ENCODE measurements at regions not wholly inside any gene's neighbourhood (a gene's known extent, or its start where the extent isn't known, plus 50 kb on each side); places are given as distances from the start of the nearest gene placed in this dataset.

- Mint-ChIP-seq H3K27ac (no peak overlapping the region), H3K4me1 (no peaks in the 10 kb centered on the region), H3K9me3 (ENCODE audit: low read depth) (peaks cover 6% of the 10 kb centered on the region), H3K36me3 (no peaks in the 10 kb centered on the region), H3K4me3 (no peak overlapping the region), H3K27me3 (no peaks in the 10 kb centered on the region)
- CTCF ChIA-PET, result no interaction called here
- DNase-seq, result no peak
- ATAC-seq, result no peak
These were observed 365.1 kb downstream of the FSCB start for GRCh38 chr14:44142006-44142405.

- no peaks in the 10 kb centered on the region for H3K4me1 Mint-ChIP-seq
- no peak overlapping the region for H3K27ac Mint-ChIP-seq
- DNase-seq (no peak), ATAC-seq (no peak)
- H3K9me3 Mint-ChIP-seq (ENCODE audit: low read depth), result peaks cover 3% of the 10 kb centered on the region
- H3K27me3 Mint-ChIP-seq, result no peaks in the 10 kb centered on the region
- H3K4me3 Mint-ChIP-seq, result no peak overlapping the region
- CTCF ChIA-PET, result no interaction called here
- no peaks in the 10 kb centered on the region for H3K36me3 Mint-ChIP-seq
These were observed 371.1 kb downstream of the FSCB start for GRCh38 chr14:44135972-44136371.

GRCh38 chr14:44131861-44132260, 375.2 kb downstream of the FSCB start:
- no peak for ATAC-seq
- Mint-ChIP-seq H3K9me3 (ENCODE audit: low read depth) (no peaks in the 10 kb centered on the region), H3K4me3 (no peak overlapping the region), H3K4me1 (no peaks in the 10 kb centered on the region), H3K27me3 (no peaks in the 10 kb centered on the region), H3K36me3 (no peaks in the 10 kb centered on the region), H3K27ac (no peak overlapping the region)
- CTCF ChIA-PET, result no interaction called here
- no peak for DNase-seq

- no peaks in the 10 kb centered on the region for H3K4me1 Mint-ChIP-seq
- H3K9me3 Mint-ChIP-seq (ENCODE audit: low read depth), result peaks cover 4% of the 10 kb centered on the region
- no peaks in the 10 kb centered on the region for H3K36me3 Mint-ChIP-seq
- H3K4me3 Mint-ChIP-seq, result no peak overlapping the region
- CTCF ChIA-PET, result no interaction called here
- no peak for DNase-seq
- no peak overlapping the region for H3K27ac Mint-ChIP-seq
- no peak for ATAC-seq
- H3K27me3 Mint-ChIP-seq, result no peaks in the 10 kb centered on the region
These were observed 393.0 kb downstream of the FSCB start for GRCh38 chr14:44113769-44114730.

- Mint-ChIP-seq H3K9me3 (ENCODE audit: low read depth) (peaks cover 4% of the 10 kb centered on the region), H3K36me3 (no peaks in the 10 kb centered on the region), H3K4me3 (no peak overlapping the region), H3K27me3 (no peaks in the 10 kb centered on the region), H3K4me1 (no peaks in the 10 kb centered on the region), H3K27ac (no peak overlapping the region)
- ATAC-seq (no peak), DNase-seq (no peak)
- CTCF ChIA-PET, result no interaction called here
These were observed 394.2 kb downstream of the FSCB start for GRCh38 chr14:44112774-44113460.

GRCh38 chr14:44109036-44109435, 398.0 kb downstream of the FSCB start:
- no peaks in the 10 kb centered on the region for H3K27me3 Mint-ChIP-seq
- CTCF ChIA-PET, result no interaction called here
- ATAC-seq (no peak), DNase-seq (no peak)
- H3K4me1 Mint-ChIP-seq, result no peaks in the 10 kb centered on the region
- H3K36me3 Mint-ChIP-seq, result no peaks in the 10 kb centered on the region
- H3K9me3 Mint-ChIP-seq (ENCODE audit: low read depth), result peaks cover 4% of the 10 kb centered on the region
- H3K27ac Mint-ChIP-seq, result no peak overlapping the region
- no peak overlapping the region for H3K4me3 Mint-ChIP-seq

- DNase-seq, result no peak
- no peaks in the 10 kb centered on the region for H3K27me3 Mint-ChIP-seq
- no peak for ATAC-seq
- peaks cover 4% of the 10 kb centered on the region for H3K9me3 Mint-ChIP-seq (ENCODE audit: low read depth)
- no peak overlapping the region for H3K27ac Mint-ChIP-seq
- no peaks in the 10 kb centered on the region for H3K36me3 Mint-ChIP-seq
- H3K4me3 Mint-ChIP-seq, result no peak overlapping the region
- no peaks in the 10 kb centered on the region for H3K4me1 Mint-ChIP-seq
- CTCF ChIA-PET, result no interaction called here
These were observed 398.5 kb downstream of the FSCB start for GRCh38 chr14:44108601-44109000.

GRCh38 chr14:44107156-44107555, 399.9 kb downstream of the FSCB start:
- ATAC-seq (no peak), DNase-seq (no peak)
- Mint-ChIP-seq H3K4me1 (no peaks in the 10 kb centered on the region), H3K27me3 (no peaks in the 10 kb centered on the region), H3K9me3 (ENCODE audit: low read depth) (peaks cover 4% of the 10 kb centered on the region), H3K36me3 (no peaks in the 10 kb centered on the region), H3K4me3 (no peak overlapping the region), H3K27ac (no peak overlapping the region)
- CTCF ChIA-PET, result no interaction called here

- CTCF ChIA-PET, result no interaction called here
- Mint-ChIP-seq H3K36me3 (no peaks in the 10 kb centered on the region), H3K9me3 (ENCODE audit: low read depth) (peaks cover 18% of the 10 kb centered on the region), H3K4me3 (no peak overlapping the region), H3K27me3 (no peaks in the 10 kb centered on the region), H3K27ac (no peak overlapping the region), H3K4me1 (no peaks in the 10 kb centered on the region)
- ATAC-seq (no peak), DNase-seq (no peak)
These were observed 407.2 kb downstream of the FSCB start for GRCh38 chr14:44099743-44100488.

GRCh38 chr14:44081146-44081545, 425.9 kb downstream of the FSCB start:
- CTCF ChIA-PET, result no interaction called here
- H3K4me1 Mint-ChIP-seq, result no peaks in the 10 kb centered on the region
- peaks cover 14% of the 10 kb centered on the region for H3K9me3 Mint-ChIP-seq (ENCODE audit: low read depth)
- no peak overlapping the region for H3K4me3 Mint-ChIP-seq
- DNase-seq, result no peak
- no peaks in the 10 kb centered on the region for H3K36me3 Mint-ChIP-seq
- no peak for ATAC-seq
- H3K27me3 Mint-ChIP-seq, result no peaks in the 10 kb centered on the region
- no peak overlapping the region for H3K27ac Mint-ChIP-seq

GRCh38 chr14:44070046-44070445, 437.0 kb downstream of the FSCB start:
- H3K4me1 Mint-ChIP-seq, result no peaks in the 10 kb centered on the region

GRCh38 chr14:44053422-44053821, 453.7 kb downstream of the FSCB start:
- CTCF ChIA-PET, result no interaction called here
- Mint-ChIP-seq H3K4me1 (no peaks in the 10 kb centered on the region), H3K27ac (no peak overlapping the region), H3K36me3 (no peaks in the 10 kb centered on the region), H3K27me3 (no peaks in the 10 kb centered on the region), H3K9me3 (ENCODE audit: low read depth) (peaks cover 13% of the 10 kb centered on the region), H3K4me3 (no peak overlapping the region)
- DNase-seq, result no peak
- no peak for ATAC-seq

More at GRCh38 chr14:44070046-44070445, 437.0 kb downstream of the FSCB start:
- DNase-seq (no peak), ATAC-seq (no peak)
- CTCF ChIA-PET, result no interaction called here
- peaks cover 5% of the 10 kb centered on the region for H3K9me3 Mint-ChIP-seq (ENCODE audit: low read depth)
- no peak overlapping the region for H3K27ac Mint-ChIP-seq
- no peak overlapping the region for H3K4me3 Mint-ChIP-seq
- H3K36me3 Mint-ChIP-seq, result no peaks in the 10 kb centered on the region
- no peaks in the 10 kb centered on the region for H3K27me3 Mint-ChIP-seq

- Mint-ChIP-seq H3K4me3 (no peak overlapping the region), H3K27ac (no peak overlapping the region), H3K9me3 (ENCODE audit: low read depth) (peaks cover 8% of the 10 kb centered on the region), H3K27me3 (no peaks in the 10 kb centered on the region), H3K36me3 (no peaks in the 10 kb centered on the region), H3K4me1 (no peaks in the 10 kb centered on the region)
- ATAC-seq (no peak), DNase-seq (no peak)
- CTCF ChIA-PET, result no interaction called here
These were observed 465.4 kb downstream of the FSCB start for GRCh38 chr14:44041700-44042099.

- no peak for ATAC-seq
- H3K4me3 Mint-ChIP-seq, result no peak overlapping the region
- no peaks in the 10 kb centered on the region for H3K4me1 Mint-ChIP-seq
- CTCF ChIA-PET, result no interaction called here
- no peaks in the 10 kb centered on the region for H3K36me3 Mint-ChIP-seq
- H3K9me3 Mint-ChIP-seq (ENCODE audit: low read depth), result peaks cover 9% of the 10 kb centered on the region
- H3K27me3 Mint-ChIP-seq, result no peaks in the 10 kb centered on the region
- no peak for DNase-seq
- no peak overlapping the region for H3K27ac Mint-ChIP-seq
These were observed 466.5 kb downstream of the FSCB start for GRCh38 chr14:44040561-44040960.
